Endothelial cell of umbilical vein (primary cell): ENCODE measurements at regions not wholly inside any gene's neighbourhood (a gene's known extent, or its start where the extent isn't known, plus 50 kb on each side); places are given as distances from the start of the nearest gene placed in this dataset.

ENCODE experiments used
- BruUV-seq: library from RNA; stranded (reverse); fragments of 400-500 nt; replicated peaks from 2 replicates; lab custom pipeline; 2021; lab: Mats Ljungman, UMichigan
- CTCF ChIA-PET: fragments of 300-600, 350-600 bp; sonication (Branson Sonifier 250); formaldehyde crosslinking; loops from one replicate; lab custom pipeline; 2021; ENCODE audit warnings: antibody characterized with exemption, inconsistent platforms; lab: Charles Lee
- POLR2A ChIA-PET: fragments of 300-600, 350-600 bp; sonication (Branson Sonifier 250); formaldehyde crosslinking; loops from one replicate; lab custom pipeline; 2021; ENCODE audit warnings: antibody characterized with exemption, inconsistent platforms; lab: Charles Lee
- DNase-seq: peaks from one replicate; pipeline ENCODE4 v3.0.0-alpha.2; 2011; ENCODE audit warnings: low read depth, low spot score
- FAIRE-seq: peaks from 2 replicates; lab custom pipeline; 2011; peaks lifted over from hg19 to GRCh38; lab: Jason Lieb, UNC
- H2AFZ ChIP-seq: 2 replicates; pipeline ENCODE4 v1.6.0; 2012; ENCODE audit warnings: low read depth, low read length, control low read depth, inconsistent platforms
- H3K27ac ChIP-seq: 2 replicates; pipeline ENCODE4 v1.5.1; 2011; ENCODE audit warnings: low read depth, mild to moderate bottlenecking, control low read depth, low read length, moderate library complexity; ENCODE audit not compliant: insufficient read depth
- H3K27me3 ChIP-seq, 2 experiments: 2 replicates each; pipeline versions ENCODE4 v1.6.0 to v1.6.1; 2011; ENCODE audit warnings: low read length in 2 of 2, mixed read lengths in 1 of 2; ENCODE audit not compliant: control insufficient read depth in 2 of 2, insufficient read depth in 2 of 2
- H3K36me3 ChIP-seq, 2 experiments: 2 replicates in 1 of 2; 3 replicates in 1 of 2; pipeline ENCODE4 v1.5.1; 2011; ENCODE audit warnings: low read length in 2 of 2, mild to moderate bottlenecking in 1 of 2, moderate library complexity in 1 of 2; ENCODE audit not compliant: control insufficient read depth in 2 of 2, insufficient read depth in 2 of 2; ENCODE audit errors: extremely low read depth in 1 of 2
- H3K4me1 ChIP-seq: 3 replicates; pipeline ENCODE4 v1.5.1; 2011; ENCODE audit warnings: mild to moderate bottlenecking, low read length; ENCODE audit not compliant: control insufficient read depth, insufficient read depth; ENCODE audit errors: extremely low read depth
- H3K4me2 ChIP-seq: 2 replicates; pipeline ENCODE4 v1.6.1; 2011; ENCODE audit warnings: low read length, control low read depth, mixed read lengths; ENCODE audit not compliant: insufficient read depth
- H3K4me3 ChIP-seq, 3 experiments: fragments of 200-600 bp in 1 of 3; sonication (generic), shearing (Covaris generic) in 1 of 3; replicated peaks in 1 of 3; 2 replicates each; pipeline ENCODE4 v1.5.1; 2011 to 2016; ENCODE audit warnings: control low read depth in 3 of 3, low read length in 3 of 3, mild to moderate bottlenecking in 2 of 3, inconsistent platforms in 1 of 3, low read depth in 1 of 3, moderate library complexity in 1 of 3; ENCODE audit not compliant: insufficient read depth in 1 of 3
- H3K79me2 ChIP-seq: 2 replicates; pipeline ENCODE4 v1.6.0; 2012; ENCODE audit warnings: low read length, inconsistent platforms; ENCODE audit not compliant: control insufficient read depth, insufficient read depth
- H3K9ac ChIP-seq: replicated peaks from 2 replicates; pipeline ENCODE3; 2011; ENCODE audit warnings: low read length, control low read depth; ENCODE audit not compliant: insufficient read depth; ENCODE audit errors: extremely low read depth
- H3K9me1 ChIP-seq: replicated peaks from 3 replicates; pipeline ENCODE4 v1.6.0; 2011; ENCODE audit warnings: mild to moderate bottlenecking, low read length; ENCODE audit not compliant: control insufficient read depth, insufficient read depth; ENCODE audit errors: extremely low read depth
- H3K9me3 ChIP-seq: replicated peaks from 2 replicates; pipeline ENCODE4 v1.5.1; 2012; ENCODE audit warnings: low read length, inconsistent platforms; ENCODE audit not compliant: control insufficient read depth, insufficient read depth
- H4K20me1 ChIP-seq: replicated peaks from 2 replicates; pipeline ENCODE3; 2011; ENCODE audit warnings: mild to moderate bottlenecking, low read length; ENCODE audit not compliant: control insufficient read depth, insufficient read depth; ENCODE audit errors: extremely low read depth
- EZH2 ChIP-seq: IDR thresholded peaks from 2 replicates; pipeline ENCODE4 v1.6.1; 2012; ENCODE audit warnings: borderline replicate concordance, low read depth, mild to moderate bottlenecking, moderate library complexity, low read length, inconsistent platforms; ENCODE audit not compliant: severe bottlenecking
- FOS ChIP-seq: IDR thresholded peaks from 2 replicates; pipeline ENCODE4 v1.6.1; 2011; ENCODE audit warnings: mild to moderate bottlenecking, low read length, moderate library complexity, borderline replicate concordance; ENCODE audit not compliant: insufficient read depth
- GATA2 ChIP-seq: IDR thresholded peaks from 2 replicates; pipeline ENCODE4 v1.7.0; 2011; ENCODE audit warnings: low read depth, mild to moderate bottlenecking, moderate library complexity, mixed read lengths, low read length; ENCODE audit not compliant: insufficient read length, insufficient read depth
- JUN ChIP-seq: IDR thresholded peaks from 2 replicates; pipeline ENCODE4 v1.6.1; 2011; ENCODE audit warnings: borderline replicate concordance, low read depth; ENCODE audit not compliant: insufficient read length, insufficient read depth
- MYC ChIP-seq: IDR thresholded peaks from one replicate; pipeline ENCODE4 v1.6.1; 2011; ENCODE audit warnings: mild to moderate bottlenecking, low read depth, low read length
- POLR2A ChIP-seq: IDR thresholded peaks from 2 replicates; pipeline ENCODE4 v1.6.1; 2012; ENCODE audit warnings: low read depth, mild to moderate bottlenecking, control low read depth, low read length
- POLR2AphosphoS5 ChIP-seq: IDR thresholded peaks from 2 replicates; pipeline ENCODE4 v1.6.1; 2012; ENCODE audit warnings: low read depth, mild to moderate bottlenecking, control low read depth, low read length, moderate library complexity; ENCODE audit not compliant: insufficient read depth
- dilution Hi-C: fragments of 300-500 bp; cut with MboI; formaldehyde crosslinking; loops from one replicate; pipeline ENCODE4 v1.15.0; 2019; ENCODE audit warnings: low sequenced_read_pairs; ENCODE audit not compliant: extremely low pct_ligation_motif_present
- intact Hi-C: fragments of 100-400 bp; cut with micrococcal nuclease; formaldehyde crosslinking; loops from one replicate; pipeline ENCODE4 v1.10.0; 2022
- TF ChIP-seq, protein P1 (sequence below), 2 donors: IDR thresholded peaks; 1 replicate in 1 of 2; 2 replicates in 1 of 2; pipeline ENCODE4 v1.5.1; 2011; ENCODE audit warnings: low read length in 2 of 2, mild to moderate bottlenecking in 2 of 2, moderate library complexity in 2 of 2, control low read depth in 1 of 2, inconsistent platforms in 1 of 2, low read depth in 1 of 2; ENCODE audit not compliant: insufficient read depth in 1 of 2; ENCODE audit errors: extremely low read depth in 1 of 2
- TF ChIP-seq, protein P2 (sequence below): IDR thresholded peaks from 2 replicates; pipeline ENCODE4 v1.6.1; 2011; ENCODE audit not compliant: insufficient read depth, insufficient read length

DNA sequence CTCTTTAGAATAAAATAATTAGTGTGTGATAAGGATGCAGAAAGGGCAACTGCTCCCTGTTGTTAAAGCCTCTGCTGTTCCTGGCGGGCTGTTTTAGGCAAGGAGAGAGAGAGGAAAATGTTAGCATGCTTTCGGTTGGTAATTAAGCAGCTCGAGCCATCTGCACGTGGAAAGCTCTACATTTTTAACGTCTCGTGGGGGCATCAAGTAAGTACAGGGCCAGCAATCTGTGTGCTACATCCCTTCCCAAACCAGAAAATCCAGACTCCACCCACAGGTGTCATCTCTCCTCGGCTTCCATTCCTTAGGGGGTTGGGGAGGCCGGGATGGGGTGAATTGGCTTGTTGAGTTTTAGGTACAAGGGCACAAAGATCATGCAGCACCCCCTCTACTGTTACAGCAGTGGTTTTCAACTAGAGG, 62.4 kb upstream of the MARCHF10 start:
- no peak overlapping the region for H3K9ac ChIP-seq
- no peaks in the 10 kb centered on the region for H3K9me3 ChIP-seq
- ChIA-PET POLR2A (no interaction called here), CTCF (no interaction called here)
- H3K9me1 ChIP-seq, result no peaks in the 10 kb centered on the region
- DNase-seq (no peak), FAIRE-seq (no peak)
- H3K36me3 ChIP-seq, result no peaks in the 10 kb centered on the region
- no peak overlapping the region for H2AFZ ChIP-seq
- no peaks in the 10 kb centered on the region for H3K79me2 ChIP-seq
- no peak overlapping the region for H3K4me2 ChIP-seq
- H3K4me1 ChIP-seq, result no peaks in the 10 kb centered on the region
- H4K20me1 ChIP-seq, result no peaks in the 10 kb centered on the region
- intact Hi-C loops (no loop called here), dilution Hi-C loops (no loop called here)
- no peak overlapping the region for H3K27ac ChIP-seq
- no peak overlapping the region for H3K4me3 ChIP-seq
- BruUV-seq, result no TSS peak
- TF ChIP-seq POLR2A, result no peak
- TF ChIP-seq, protein P1, sequence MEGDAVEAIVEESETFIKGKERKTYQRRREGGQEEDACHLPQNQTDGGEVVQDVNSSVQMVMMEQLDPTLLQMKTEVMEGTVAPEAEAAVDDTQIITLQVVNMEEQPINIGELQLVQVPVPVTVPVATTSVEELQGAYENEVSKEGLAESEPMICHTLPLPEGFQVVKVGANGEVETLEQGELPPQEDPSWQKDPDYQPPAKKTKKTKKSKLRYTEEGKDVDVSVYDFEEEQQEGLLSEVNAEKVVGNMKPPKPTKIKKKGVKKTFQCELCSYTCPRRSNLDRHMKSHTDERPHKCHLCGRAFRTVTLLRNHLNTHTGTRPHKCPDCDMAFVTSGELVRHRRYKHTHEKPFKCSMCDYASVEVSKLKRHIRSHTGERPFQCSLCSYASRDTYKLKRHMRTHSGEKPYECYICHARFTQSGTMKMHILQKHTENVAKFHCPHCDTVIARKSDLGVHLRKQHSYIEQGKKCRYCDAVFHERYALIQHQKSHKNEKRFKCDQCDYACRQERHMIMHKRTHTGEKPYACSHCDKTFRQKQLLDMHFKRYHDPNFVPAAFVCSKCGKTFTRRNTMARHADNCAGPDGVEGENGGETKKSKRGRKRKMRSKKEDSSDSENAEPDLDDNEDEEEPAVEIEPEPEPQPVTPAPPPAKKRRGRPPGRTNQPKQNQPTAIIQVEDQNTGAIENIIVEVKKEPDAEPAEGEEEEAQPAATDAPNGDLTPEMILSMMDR (IDR thresholded peaks at IDR 0.05; ENCODE audit: extremely low read depth in 1 of 2, insufficient read depth in 1 of 2, low read depth in 1 of 2, low read length in 2 of 2), result no peak
- no peak for TF ChIP-seq POLR2AphosphoS5
- TF ChIP-seq MYC, result no peak
- TF ChIP-seq, protein P2, sequence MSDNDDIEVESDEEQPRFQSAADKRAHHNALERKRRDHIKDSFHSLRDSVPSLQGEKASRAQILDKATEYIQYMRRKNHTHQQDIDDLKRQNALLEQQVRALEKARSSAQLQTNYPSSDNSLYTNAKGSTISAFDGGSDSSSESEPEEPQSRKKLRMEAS, result no peak
- no peak for TF ChIP-seq GATA2
- TF ChIP-seq FOS, result no peak
- no peak for TF ChIP-seq EZH2
- TF ChIP-seq JUN, result no peak
- peaks cover 2 to 12% of the 10 kb centered on the region in 2 experiments for H3K27me3 ChIP-seq
